Stimulated activated naive CD8-positive, alpha-beta T cell treated with anti-CD3 and anti-CD28 coated beads, Interleukin-15, amount 100 ng/mL, for 72 hours (primary cell): ENCODE measurements at regions not wholly inside any gene's neighbourhood (a gene's known extent, or its start where the extent isn't known, plus 50 kb on each side); places are given as distances from the start of the nearest gene placed in this dataset.
"Not testable (repeated sequence)": the region's sequence is repeated elsewhere in the genome, so short reads cannot be mapped to it uniquely, and the experiment has no call there.

ENCODE experiments used
- ATAC-seq: fragments of 150-1000 bp; cut with Tn5 transposase; 2 replicates; pipeline ENCODE4 v1.10.0; 2021; ENCODE audit warnings: mild to moderate bottlenecking, moderate library complexity
- DNase-seq, 2 donors: peaks; one replicate each; pipeline ENCODE4 v3.0.0; 2021 to 2022
- H3K27ac Mint-ChIP-seq, 2 donors: one replicate each; pipeline ENCODE4 v1.8.0; 2022; ENCODE audit warnings: mild to moderate bottlenecking in 2 of 2, mixed read lengths in 2 of 2, moderate library complexity in 2 of 2
- H3K27me3 Mint-ChIP-seq: one replicate; pipeline ENCODE4 v1.8.0; 2022; ENCODE audit warnings: mixed read lengths
- H3K4me1 Mint-ChIP-seq: one replicate; pipeline ENCODE4 v1.8.0; 2022; ENCODE audit warnings: mild to moderate bottlenecking, mixed read lengths
- H3K4me3 Mint-ChIP-seq, 2 donors: one replicate each; pipeline ENCODE4 v1.8.0; 2022; ENCODE audit warnings: mild to moderate bottlenecking in 2 of 2, mixed read lengths in 2 of 2, moderate library complexity in 1 of 2
- H3K9me3 Mint-ChIP-seq, 2 donors: one replicate each; pipeline ENCODE4 v1.8.0; 2022; ENCODE audit warnings: mixed read lengths in 2 of 2

- no peak for ATAC-seq
Measured at GRCh38 chr9:115439641-115440040, 321.7 kb upstream of the TNC start.

GRCh38 chr9:115442054-115442453, 324.1 kb upstream of the TNC start:
- Mint-ChIP-seq H3K9me3 (peaks cover 0 to 7% of the 10 kb centered on the region in 2 donors), H3K4me1 (no peaks in the 10 kb centered on the region), H3K4me3 (no peak overlapping the region), H3K27me3 (peaks cover 8% of the 10 kb centered on the region), H3K27ac (no peak overlapping the region)
- DNase-seq (no peak), ATAC-seq (no peak)

More at GRCh38 chr9:115439641-115440040, 321.7 kb upstream of the TNC start:
- no peak for DNase-seq
- H3K4me3 Mint-ChIP-seq: no peak overlapping the region
- peaks cover 8% of the 10 kb centered on the region for H3K27me3 Mint-ChIP-seq
- no peaks in the 10 kb centered on the region for H3K4me1 Mint-ChIP-seq
- peaks cover 3 to 7% of the 10 kb centered on the region in 2 donors for H3K9me3 Mint-ChIP-seq
- no peak overlapping the region for H3K27ac Mint-ChIP-seq

GRCh38 chr9:115443890-115444289, 325.9 kb upstream of the TNC start:
- H3K27me3 Mint-ChIP-seq: peaks cover 8% of the 10 kb centered on the region
- no peaks in the 10 kb centered on the region for H3K4me1 Mint-ChIP-seq
- DNase-seq (no peak), ATAC-seq (no peak)
- no peak overlapping the region for H3K4me3 Mint-ChIP-seq
- H3K27ac Mint-ChIP-seq: no peak overlapping the region
- no peaks in the 10 kb centered on the region for H3K9me3 Mint-ChIP-seq

GRCh38 chr9:115444959-115445358, 327.0 kb upstream of the TNC start:
- Mint-ChIP-seq H3K27me3 (peaks cover 8% of the 10 kb centered on the region), H3K4me3 (no peak overlapping the region), H3K27ac (no peak overlapping the region), H3K4me1 (no peaks in the 10 kb centered on the region), H3K9me3 (no peaks in the 10 kb centered on the region)
- DNase-seq: no peak
- ATAC-seq: no peak

GRCh38 chr9:115445655-115446054, 327.7 kb upstream of the TNC start:
- Mint-ChIP-seq H3K4me3 (no peak overlapping the region), H3K4me1 (no peaks in the 10 kb centered on the region), H3K27ac (no peak overlapping the region), H3K9me3 (no peaks in the 10 kb centered on the region), H3K27me3 (peaks cover 8% of the 10 kb centered on the region)
- DNase-seq (no peak), ATAC-seq (no peak)

- H3K4me1 Mint-ChIP-seq: no peaks in the 10 kb centered on the region
- peaks cover 0 to 6% of the 10 kb centered on the region in 2 donors for H3K9me3 Mint-ChIP-seq
- H3K27me3 Mint-ChIP-seq: peaks cover 8% of the 10 kb centered on the region
- H3K27ac Mint-ChIP-seq: no peak overlapping the region
- H3K4me3 Mint-ChIP-seq: no peak overlapping the region
- DNase-seq (no peak), ATAC-seq (no peak)
Measured at GRCh38 chr9:115456515-115456914, 338.6 kb upstream of the TNC start.

- ATAC-seq: no peak
- H3K9me3 Mint-ChIP-seq: peaks cover 0 to 6% of the 10 kb centered on the region in 2 donors
- H3K4me3 Mint-ChIP-seq: no peak overlapping the region
- H3K27ac Mint-ChIP-seq: no peak overlapping the region
- no peak for DNase-seq
- peaks cover 21% of the 10 kb centered on the region for H3K27me3 Mint-ChIP-seq
- no peaks in the 10 kb centered on the region for H3K4me1 Mint-ChIP-seq
Measured at GRCh38 chr9:115461280-115461679, 343.3 kb upstream of the TNC start.

- H3K27ac Mint-ChIP-seq: no peak overlapping the region
- DNase-seq: no peak
- peaks cover 21% of the 10 kb centered on the region for H3K27me3 Mint-ChIP-seq
- no peaks in the 10 kb centered on the region for H3K4me1 Mint-ChIP-seq
- no peak for ATAC-seq
- H3K9me3 Mint-ChIP-seq: peaks cover 0 to 6% of the 10 kb centered on the region in 2 donors
- H3K4me3 Mint-ChIP-seq: no peak overlapping the region
Measured at GRCh38 chr9:115462623-115463022, 344.7 kb upstream of the TNC start.

GRCh38 chr9:115466756-115467155, 348.8 kb upstream of the TNC start:
- ATAC-seq (no peak), DNase-seq (no peak)
- Mint-ChIP-seq H3K27ac (no peak overlapping the region), H3K9me3 (no peaks in the 10 kb centered on the region), H3K4me1 (no peaks in the 10 kb centered on the region), H3K27me3 (peaks cover 13% of the 10 kb centered on the region), H3K4me3 (no peak overlapping the region)

- no peaks in the 10 kb centered on the region for H3K9me3 Mint-ChIP-seq
- no peaks in the 10 kb centered on the region for H3K4me1 Mint-ChIP-seq
- DNase-seq (no peak), ATAC-seq (no peak)
- H3K27ac Mint-ChIP-seq: no peak overlapping the region
- no peaks in the 10 kb centered on the region for H3K27me3 Mint-ChIP-seq
- H3K4me3 Mint-ChIP-seq: no peak overlapping the region
Measured at GRCh38 chr9:115469841-115470240, 351.9 kb upstream of the TNC start.

GRCh38 chr9:115473032-115473431, 355.1 kb upstream of the TNC start:
- H3K9me3 Mint-ChIP-seq, ATAC-seq, H3K27me3 Mint-ChIP-seq, DNase-seq, H3K27ac Mint-ChIP-seq, H3K4me1 Mint-ChIP-seq, H3K4me3 Mint-ChIP-seq: not testable (repeated sequence)

- ATAC-seq: no peak
- Mint-ChIP-seq H3K4me3 (no peak overlapping the region), H3K4me1 (no peaks in the 10 kb centered on the region), H3K27me3 (peaks cover 4% of the 10 kb centered on the region), H3K27ac (no peak overlapping the region), H3K9me3 (no peaks in the 10 kb centered on the region)
- DNase-seq: no peak
Measured at GRCh38 chr9:115481769-115482168, 363.8 kb upstream of the TNC start.

GRCh38 chr9:115482747-115483146, 364.8 kb upstream of the TNC start:
- H3K4me1 Mint-ChIP-seq: no peaks in the 10 kb centered on the region
- ATAC-seq: no peak

GRCh38 chr9:115492869-115493268, 374.9 kb upstream of the TNC start:
- ATAC-seq (no peak), DNase-seq (no peak)
- peaks cover 26% of the 10 kb centered on the region for H3K27me3 Mint-ChIP-seq
- H3K9me3 Mint-ChIP-seq: no peaks in the 10 kb centered on the region
- H3K27ac Mint-ChIP-seq: no peak overlapping the region
- no peaks in the 10 kb centered on the region for H3K4me1 Mint-ChIP-seq
- H3K4me3 Mint-ChIP-seq: no peak overlapping the region

More at GRCh38 chr9:115482747-115483146, 364.8 kb upstream of the TNC start:
- H3K9me3 Mint-ChIP-seq: no peaks in the 10 kb centered on the region
- H3K27ac Mint-ChIP-seq: no peak overlapping the region
- no peak for DNase-seq
- no peak overlapping the region for H3K4me3 Mint-ChIP-seq
- no peaks in the 10 kb centered on the region for H3K27me3 Mint-ChIP-seq

GRCh38 chr9:115494393-115494792, 376.4 kb upstream of the TNC start:
- Mint-ChIP-seq H3K4me1 (no peaks in the 10 kb centered on the region), H3K9me3 (no peaks in the 10 kb centered on the region), H3K27me3 (peaks cover 25% of the 10 kb centered on the region), H3K4me3 (no peak overlapping the region), H3K27ac (no peak overlapping the region)
- no peak for DNase-seq
- no peak for ATAC-seq

- Mint-ChIP-seq H3K9me3 (no peaks in the 10 kb centered on the region), H3K27ac (no peak overlapping the region), H3K4me1 (no peaks in the 10 kb centered on the region), H3K27me3 (peaks cover 20% of the 10 kb centered on the region), H3K4me3 (no peak overlapping the region)
- no peak for ATAC-seq
- no peak for DNase-seq
Measured at GRCh38 chr9:115495052-115495635, 377.2 kb upstream of the TNC start.

GRCh38 chr9:115495836-115496235, 377.9 kb upstream of the TNC start:
- ATAC-seq (no peak), DNase-seq (no peak)
- H3K27me3 Mint-ChIP-seq: peaks cover 27% of the 10 kb centered on the region
- H3K27ac Mint-ChIP-seq: no peak overlapping the region
- no peak overlapping the region for H3K4me3 Mint-ChIP-seq
- H3K9me3 Mint-ChIP-seq: no peaks in the 10 kb centered on the region
- no peaks in the 10 kb centered on the region for H3K4me1 Mint-ChIP-seq
